ENCODE measurements at regions not wholly inside any gene's neighbourhood (a gene's known extent, or its start where the extent isn't known, plus 50 kb on each side); places are given as distances from the start of the nearest gene placed in this dataset.
"Not testable (repeated sequence)": the region's sequence is repeated elsewhere in the genome, so short reads cannot be mapped to it uniquely, and the experiment has no call there.

- not testable (repeated sequence) for DNase-seq (ENCODE audit: low read depth in 2 of 2)
Observed at GRCh38 chr7:96923345-96923744, 82.0 kb upstream of the DLX6 start.

- DNase-seq (ENCODE audit: low read depth in 2 of 2) = no peak
Observed at GRCh38 chr7:96927131-96927530, 78.2 kb upstream of the DLX6 start.

- DNase-seq (ENCODE audit: low read depth in 2 of 2) = no peak
Observed at GRCh38 chr7:96928965-96929364, 76.4 kb upstream of the DLX6 start.

GRCh38 chr7:96931891-96932290 lies 73.5 kb upstream of the DLX6 start:
- DNase-seq (ENCODE audit: low read depth in 2 of 2) = no peak

GRCh38 chr7:96933067-96933645 lies 72.2 kb upstream of the DLX6 start:
- DNase-seq (ENCODE audit: low read depth in 2 of 2) = no peak

GRCh38 chr7:96936621-96937020 lies 68.7 kb upstream of the DLX6 start:
- no peak for DNase-seq (ENCODE audit: low read depth in 2 of 2)

- DNase-seq (ENCODE audit: low read depth in 2 of 2) = no peak
Observed at GRCh38 chr7:96942112-96942511, 63.2 kb upstream of the DLX6 start.

GRCh38 chr7:96949766-96950165 lies 55.6 kb upstream of the DLX6 start:
- no peak for DNase-seq (ENCODE audit: low read depth in 2 of 2)

GRCh38 chr7:96952974-96953391 lies 52.4 kb upstream of the DLX6 start:
- DNase-seq (ENCODE audit: low read depth in 2 of 2) = no peak

- no peak for DNase-seq (ENCODE audit: low read depth in 2 of 2)
Observed at GRCh38 chr7:96953676-96954513, 51.5 kb upstream of the DLX6 start.

Measured in stimulated activated CD8-positive, alpha-beta memory T cell treated with anti-CD3 and anti-CD28 coated beads, Interleukin-15, amount 100 ng/mL, for 48 hours (primary cell).